HL-60 (cell line): ENCODE measurements at regions not wholly inside any gene's neighbourhood (a gene's known extent, or its start where the extent isn't known, plus 50 kb on each side); places are given as distances from the start of the nearest gene placed in this dataset.

Experiments used
- DNase-seq, 2 experiments: peaks; one replicate each; pipeline ENCODE4 v3.0.0-alpha.2; 2010 to 2020; ENCODE audit warnings: low read depth in 1 of 2, low spot score in 1 of 2
- H3K27ac ChIP-seq: fragments of 250-450 bp; sonication (Bioruptor Pico); replicated peaks from 2 replicates; pipeline ENCODE4 v1.5.1; 2020; ENCODE audit warnings: mild to moderate bottlenecking, moderate library complexity
- H3K27me3 ChIP-seq: fragments of 250-450 bp; sonication (Bioruptor Pico); 2 replicates; pipeline ENCODE4 v1.5.1; 2021; ENCODE audit warnings: mild to moderate bottlenecking, moderate library complexity; ENCODE audit not compliant: insufficient read depth, poor library complexity, severe bottlenecking
- H3K4me3 ChIP-seq: replicated peaks from 2 replicates; pipeline ENCODE4 v1.5.1; 2011; ENCODE audit warnings: mild to moderate bottlenecking, control low read depth, low read length; ENCODE audit not compliant: insufficient read depth
- GABPA ChIP-seq: IDR thresholded peaks from 2 replicates; pipeline ENCODE4 v1.6.1; 2012; ENCODE audit warnings: low read depth
- POLR2AphosphoS5 ChIP-seq: IDR thresholded peaks from 2 replicates; pipeline ENCODE4 v1.6.1; 2012; ENCODE audit warnings: low read depth
- SPI1 ChIP-seq: IDR thresholded peaks from 2 replicates; pipeline ENCODE4 v1.6.1; 2012; ENCODE audit warnings: low read depth, mild to moderate bottlenecking, borderline replicate concordance
- TF ChIP-seq, protein P1 (sequence below): IDR thresholded peaks from 2 replicates; pipeline ENCODE4 v1.6.1; 2012; ENCODE audit warnings: low read depth; ENCODE audit not compliant: insufficient replicate concordance
- TF ChIP-seq, protein P2 (sequence below): IDR thresholded peaks from one replicate; pipeline ENCODE4 v1.5.1; 2011; ENCODE audit warnings: low read length, control low read depth, inconsistent platforms; ENCODE audit not compliant: insufficient read depth

GRCh38 chr5:74205767-74206578, 434.6 kb downstream of the ENC1 start:
- Histone ChIP-seq H3K27ac (no peak overlapping the region), H3K4me3 (no peak overlapping the region), H3K27me3 (no peaks in the 10 kb centered on the region)
- TF ChIP-seq, protein P1, sequence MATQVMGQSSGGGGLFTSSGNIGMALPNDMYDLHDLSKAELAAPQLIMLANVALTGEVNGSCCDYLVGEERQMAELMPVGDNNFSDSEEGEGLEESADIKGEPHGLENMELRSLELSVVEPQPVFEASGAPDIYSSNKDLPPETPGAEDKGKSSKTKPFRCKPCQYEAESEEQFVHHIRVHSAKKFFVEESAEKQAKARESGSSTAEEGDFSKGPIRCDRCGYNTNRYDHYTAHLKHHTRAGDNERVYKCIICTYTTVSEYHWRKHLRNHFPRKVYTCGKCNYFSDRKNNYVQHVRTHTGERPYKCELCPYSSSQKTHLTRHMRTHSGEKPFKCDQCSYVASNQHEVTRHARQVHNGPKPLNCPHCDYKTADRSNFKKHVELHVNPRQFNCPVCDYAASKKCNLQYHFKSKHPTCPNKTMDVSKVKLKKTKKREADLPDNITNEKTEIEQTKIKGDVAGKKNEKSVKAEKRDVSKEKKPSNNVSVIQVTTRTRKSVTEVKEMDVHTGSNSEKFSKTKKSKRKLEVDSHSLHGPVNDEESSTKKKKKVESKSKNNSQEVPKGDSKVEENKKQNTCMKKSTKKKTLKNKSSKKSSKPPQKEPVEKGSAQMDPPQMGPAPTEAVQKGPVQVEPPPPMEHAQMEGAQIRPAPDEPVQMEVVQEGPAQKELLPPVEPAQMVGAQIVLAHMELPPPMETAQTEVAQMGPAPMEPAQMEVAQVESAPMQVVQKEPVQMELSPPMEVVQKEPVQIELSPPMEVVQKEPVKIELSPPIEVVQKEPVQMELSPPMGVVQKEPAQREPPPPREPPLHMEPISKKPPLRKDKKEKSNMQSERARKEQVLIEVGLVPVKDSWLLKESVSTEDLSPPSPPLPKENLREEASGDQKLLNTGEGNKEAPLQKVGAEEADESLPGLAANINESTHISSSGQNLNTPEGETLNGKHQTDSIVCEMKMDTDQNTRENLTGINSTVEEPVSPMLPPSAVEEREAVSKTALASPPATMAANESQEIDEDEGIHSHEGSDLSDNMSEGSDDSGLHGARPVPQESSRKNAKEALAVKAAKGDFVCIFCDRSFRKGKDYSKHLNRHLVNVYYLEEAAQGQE, result no peak
- TF ChIP-seq, protein P2, sequence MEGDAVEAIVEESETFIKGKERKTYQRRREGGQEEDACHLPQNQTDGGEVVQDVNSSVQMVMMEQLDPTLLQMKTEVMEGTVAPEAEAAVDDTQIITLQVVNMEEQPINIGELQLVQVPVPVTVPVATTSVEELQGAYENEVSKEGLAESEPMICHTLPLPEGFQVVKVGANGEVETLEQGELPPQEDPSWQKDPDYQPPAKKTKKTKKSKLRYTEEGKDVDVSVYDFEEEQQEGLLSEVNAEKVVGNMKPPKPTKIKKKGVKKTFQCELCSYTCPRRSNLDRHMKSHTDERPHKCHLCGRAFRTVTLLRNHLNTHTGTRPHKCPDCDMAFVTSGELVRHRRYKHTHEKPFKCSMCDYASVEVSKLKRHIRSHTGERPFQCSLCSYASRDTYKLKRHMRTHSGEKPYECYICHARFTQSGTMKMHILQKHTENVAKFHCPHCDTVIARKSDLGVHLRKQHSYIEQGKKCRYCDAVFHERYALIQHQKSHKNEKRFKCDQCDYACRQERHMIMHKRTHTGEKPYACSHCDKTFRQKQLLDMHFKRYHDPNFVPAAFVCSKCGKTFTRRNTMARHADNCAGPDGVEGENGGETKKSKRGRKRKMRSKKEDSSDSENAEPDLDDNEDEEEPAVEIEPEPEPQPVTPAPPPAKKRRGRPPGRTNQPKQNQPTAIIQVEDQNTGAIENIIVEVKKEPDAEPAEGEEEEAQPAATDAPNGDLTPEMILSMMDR, result no peak
- TF ChIP-seq SPI1 (no peak), POLR2AphosphoS5 (no peak), GABPA (no peak)
- no peak for DNase-seq

DNA sequence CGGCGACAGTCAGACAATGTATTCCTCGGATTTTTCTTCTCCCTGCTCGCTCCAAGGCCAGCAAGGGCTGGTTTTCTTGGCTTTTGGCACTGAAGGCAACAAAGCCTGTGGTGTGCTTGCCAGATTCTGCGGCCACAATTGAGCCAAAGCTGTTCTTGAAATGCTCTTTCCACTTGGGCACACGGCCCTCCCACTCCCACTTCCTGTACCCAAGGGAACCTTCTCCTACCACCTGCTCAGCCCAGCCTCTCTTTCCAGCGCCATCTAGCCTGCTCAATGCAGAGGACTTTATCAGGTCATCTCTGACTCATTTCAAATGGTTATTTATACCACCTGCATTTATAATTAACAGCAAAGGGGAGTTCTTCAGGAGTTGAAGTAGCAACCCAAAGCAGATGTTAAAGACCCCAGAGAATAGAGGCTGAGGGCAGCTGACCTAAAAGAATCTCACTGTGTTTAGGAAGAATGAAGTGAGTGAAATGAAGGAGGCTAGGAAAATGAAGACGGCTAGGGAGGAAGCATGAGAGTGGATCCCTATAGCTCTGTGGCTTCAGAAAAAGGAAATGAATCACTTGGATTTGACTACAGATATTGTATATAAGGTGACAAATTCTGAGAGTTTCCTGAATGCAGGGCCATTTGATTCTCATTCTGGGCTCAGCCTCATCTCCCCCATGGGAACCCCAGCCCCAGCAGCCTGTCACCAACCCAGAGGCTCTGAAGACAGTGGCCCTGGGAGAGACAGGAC, 439.0 kb downstream of the ENC1 start:
- DNase-seq, result no peak
- TF ChIP-seq, protein P1, result no peak
- TF ChIP-seq POLR2AphosphoS5 (no peak), GABPA (no peak), SPI1 (no peak)
- TF ChIP-seq, protein P2, result no peak
- no peaks in the 10 kb centered on the region for H3K27me3 ChIP-seq
- no peak overlapping the region for H3K27ac ChIP-seq
- no peak overlapping the region for H3K4me3 ChIP-seq

DNA sequence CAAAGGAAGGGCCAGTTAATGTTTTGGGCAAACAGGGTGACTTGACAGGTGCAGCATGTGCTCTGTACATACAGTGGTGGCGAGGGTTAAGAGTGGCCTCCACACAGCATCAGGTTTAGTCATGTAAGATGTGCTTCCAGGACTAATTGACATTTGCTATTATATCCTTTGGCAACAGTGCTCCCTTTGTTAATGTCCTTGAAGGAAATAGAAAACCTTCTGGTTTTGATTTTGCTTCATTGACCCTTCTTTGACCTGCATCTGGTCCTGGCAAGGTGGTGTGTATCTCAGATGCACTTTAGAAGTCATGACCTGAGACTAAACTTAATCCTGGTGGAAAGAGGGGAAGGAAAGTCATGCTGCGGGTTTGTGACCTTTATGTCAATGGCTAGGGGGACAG, 440.0 kb downstream of the ENC1 start:
- H3K27ac ChIP-seq, result no peak overlapping the region
- H3K4me3 ChIP-seq, result no peak overlapping the region
- H3K27me3 ChIP-seq, result no peaks in the 10 kb centered on the region
- no peak for DNase-seq
- TF ChIP-seq GABPA (no peak), SPI1 (no peak), POLR2AphosphoS5 (no peak)
- TF ChIP-seq, protein P2, result no peak
- TF ChIP-seq, protein P1, result no peak
